ENCODE measurements at regions not wholly inside any gene's neighbourhood (a gene's known extent, or its start where the extent isn't known, plus 50 kb on each side); places are given as distances from the start of the nearest gene placed in this dataset.

DNA sequence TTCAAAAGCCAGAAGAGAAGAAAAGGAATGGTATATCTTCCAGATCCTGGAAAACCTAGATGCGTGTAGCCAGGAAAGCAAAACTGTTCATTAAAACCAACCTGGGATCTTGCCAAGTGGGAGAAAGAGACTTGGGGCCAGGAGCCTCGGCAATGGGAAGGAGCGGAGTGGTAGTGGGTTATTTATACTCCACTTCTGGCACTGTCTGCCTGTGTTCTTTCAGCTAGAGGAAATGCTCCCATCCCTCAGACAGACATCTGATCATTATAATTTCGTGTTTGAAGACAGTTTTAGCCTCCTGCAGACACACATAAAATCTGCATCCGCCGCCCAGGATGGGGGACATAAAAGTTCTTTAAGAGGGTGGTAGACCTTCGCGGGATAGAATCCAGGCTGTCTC is 421.6 kb downstream of the RPS24 start:
- TF ChIP-seq TCF12 (IDR thresholded peaks at IDR 0.05; ENCODE audit: low read depth): no peak

- TF ChIP-seq CEBPB (IDR thresholded peaks at IDR 0.05) (no peak), FOXM1 (IDR thresholded peaks at IDR 0.05; ENCODE audit: borderline replicate concordance, low read depth) (no peak), NFIC (IDR thresholded peaks at IDR 0.05) (no peak)
- TF ChIP-seq, protein P1, sequence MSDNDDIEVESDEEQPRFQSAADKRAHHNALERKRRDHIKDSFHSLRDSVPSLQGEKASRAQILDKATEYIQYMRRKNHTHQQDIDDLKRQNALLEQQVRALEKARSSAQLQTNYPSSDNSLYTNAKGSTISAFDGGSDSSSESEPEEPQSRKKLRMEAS (IDR thresholded peaks at IDR 0.05): no peak
These were observed 422.1 kb downstream of the RPS24 start for GRCh38 chr10:78455811-78456210.

- TF ChIP-seq, protein P2, sequence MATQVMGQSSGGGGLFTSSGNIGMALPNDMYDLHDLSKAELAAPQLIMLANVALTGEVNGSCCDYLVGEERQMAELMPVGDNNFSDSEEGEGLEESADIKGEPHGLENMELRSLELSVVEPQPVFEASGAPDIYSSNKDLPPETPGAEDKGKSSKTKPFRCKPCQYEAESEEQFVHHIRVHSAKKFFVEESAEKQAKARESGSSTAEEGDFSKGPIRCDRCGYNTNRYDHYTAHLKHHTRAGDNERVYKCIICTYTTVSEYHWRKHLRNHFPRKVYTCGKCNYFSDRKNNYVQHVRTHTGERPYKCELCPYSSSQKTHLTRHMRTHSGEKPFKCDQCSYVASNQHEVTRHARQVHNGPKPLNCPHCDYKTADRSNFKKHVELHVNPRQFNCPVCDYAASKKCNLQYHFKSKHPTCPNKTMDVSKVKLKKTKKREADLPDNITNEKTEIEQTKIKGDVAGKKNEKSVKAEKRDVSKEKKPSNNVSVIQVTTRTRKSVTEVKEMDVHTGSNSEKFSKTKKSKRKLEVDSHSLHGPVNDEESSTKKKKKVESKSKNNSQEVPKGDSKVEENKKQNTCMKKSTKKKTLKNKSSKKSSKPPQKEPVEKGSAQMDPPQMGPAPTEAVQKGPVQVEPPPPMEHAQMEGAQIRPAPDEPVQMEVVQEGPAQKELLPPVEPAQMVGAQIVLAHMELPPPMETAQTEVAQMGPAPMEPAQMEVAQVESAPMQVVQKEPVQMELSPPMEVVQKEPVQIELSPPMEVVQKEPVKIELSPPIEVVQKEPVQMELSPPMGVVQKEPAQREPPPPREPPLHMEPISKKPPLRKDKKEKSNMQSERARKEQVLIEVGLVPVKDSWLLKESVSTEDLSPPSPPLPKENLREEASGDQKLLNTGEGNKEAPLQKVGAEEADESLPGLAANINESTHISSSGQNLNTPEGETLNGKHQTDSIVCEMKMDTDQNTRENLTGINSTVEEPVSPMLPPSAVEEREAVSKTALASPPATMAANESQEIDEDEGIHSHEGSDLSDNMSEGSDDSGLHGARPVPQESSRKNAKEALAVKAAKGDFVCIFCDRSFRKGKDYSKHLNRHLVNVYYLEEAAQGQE (IDR thresholded peaks at IDR 0.05; ENCODE audit: low read depth): no peak
- TF ChIP-seq EP300 (IDR thresholded peaks at IDR 0.05; ENCODE audit: borderline replicate concordance) (no peak), NFIC (IDR thresholded peaks at IDR 0.05) (no peak), CEBPB (IDR thresholded peaks at IDR 0.05) (no peak), CREB1 (IDR thresholded peaks at IDR 0.05; ENCODE audit: low read depth) (no peak), TEAD4 (IDR thresholded peaks at IDR 0.05) (no peak)
These were observed 423.2 kb downstream of the RPS24 start for GRCh38 chr10:78456649-78457400.

GRCh38 chr10:78457804-78458482 is 424.3 kb downstream of the RPS24 start:
- TF ChIP-seq EGR1 (IDR thresholded peaks at IDR 0.05) (no peak), ZBTB7A (IDR thresholded peaks at IDR 0.05; ENCODE audit: low read depth) (no peak)

GRCh38 chr10:78458983-78459638 is 425.4 kb downstream of the RPS24 start:
- TF ChIP-seq CEBPB (IDR thresholded peaks at IDR 0.05): no peak
- no peak for TF ChIP-seq EP300 (IDR thresholded peaks at IDR 0.05; ENCODE audit: borderline replicate concordance)
- no peak for TF ChIP-seq RAD21 (IDR thresholded peaks at IDR 0.05; ENCODE audit: low read depth)
- TF ChIP-seq EGR1 (IDR thresholded peaks at IDR 0.05): no peak
- TF ChIP-seq YY1 (IDR thresholded peaks at IDR 0.05; ENCODE audit: low read depth): no peak
- no peak for TF ChIP-seq TEAD4 (IDR thresholded peaks at IDR 0.05)
- TF ChIP-seq TAF1 (IDR thresholded peaks at IDR 0.05; ENCODE audit: low read depth): no peak
- no peak for TF ChIP-seq CREB1 (IDR thresholded peaks at IDR 0.05; ENCODE audit: low read depth)
- TF ChIP-seq, protein P3, sequence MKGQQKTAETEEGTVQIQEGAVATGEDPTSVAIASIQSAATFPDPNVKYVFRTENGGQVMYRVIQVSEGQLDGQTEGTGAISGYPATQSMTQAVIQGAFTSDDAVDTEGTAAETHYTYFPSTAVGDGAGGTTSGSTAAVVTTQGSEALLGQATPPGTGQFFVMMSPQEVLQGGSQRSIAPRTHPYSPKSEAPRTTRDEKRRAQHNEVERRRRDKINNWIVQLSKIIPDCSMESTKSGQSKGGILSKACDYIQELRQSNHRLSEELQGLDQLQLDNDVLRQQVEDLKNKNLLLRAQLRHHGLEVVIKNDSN (IDR thresholded peaks at IDR 0.05): no peak
- no peak for TF ChIP-seq FOXM1 (IDR thresholded peaks at IDR 0.05; ENCODE audit: borderline replicate concordance, low read depth)
- TF ChIP-seq TCF12 (IDR thresholded peaks at IDR 0.05; ENCODE audit: low read depth): no peak
- TF ChIP-seq, protein P2 (IDR thresholded peaks at IDR 0.05; ENCODE audit: low read depth): no peak

DNA sequence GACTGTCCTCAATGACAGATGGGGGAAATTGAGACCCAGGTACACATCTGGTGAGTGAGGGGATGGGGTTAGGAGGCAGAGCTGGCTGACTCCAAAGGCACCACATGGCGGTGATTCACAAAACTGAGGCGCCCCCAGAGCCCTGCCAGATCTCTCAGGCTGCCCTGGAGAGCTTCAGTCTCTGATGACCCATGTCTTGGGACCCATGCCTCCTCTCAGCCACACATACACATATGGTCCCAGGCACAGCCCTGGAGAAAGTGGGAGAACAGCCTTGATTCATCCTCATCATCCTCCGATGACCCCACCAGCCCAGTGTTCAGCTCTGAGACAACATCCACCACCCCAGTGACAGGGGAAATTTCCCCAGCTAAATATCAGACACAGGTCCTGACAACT is 426.0 kb downstream of the RPS24 start:
- TF ChIP-seq, protein P1 (IDR thresholded peaks at IDR 0.05): no peak
- TF ChIP-seq, protein P2 (IDR thresholded peaks at IDR 0.05; ENCODE audit: low read depth): no peak
- no peak for TF ChIP-seq ZBTB7A (IDR thresholded peaks at IDR 0.05; ENCODE audit: low read depth)
- TF ChIP-seq TCF12 (IDR thresholded peaks at IDR 0.05; ENCODE audit: low read depth): no peak
- TF ChIP-seq EGR1 (IDR thresholded peaks at IDR 0.05): no peak
- no peak for TF ChIP-seq CREB1 (IDR thresholded peaks at IDR 0.05; ENCODE audit: low read depth)
- TF ChIP-seq, protein P3 (IDR thresholded peaks at IDR 0.05): no peak
- no peak for TF ChIP-seq YY1 (IDR thresholded peaks at IDR 0.05; ENCODE audit: low read depth)
- no peak for TF ChIP-seq EP300 (IDR thresholded peaks at IDR 0.05; ENCODE audit: borderline replicate concordance)
- no peak for TF ChIP-seq FOXM1 (IDR thresholded peaks at IDR 0.05; ENCODE audit: borderline replicate concordance, low read depth)

All from Ishikawa (cell line).